Activated T-cell treated with anti-CD3 and anti-CD28 coated beads for 1 hour (primary cell): ENCODE measurements at regions not wholly inside any gene's neighbourhood (a gene's known extent, or its start where the extent isn't known, plus 50 kb on each side); places are given as distances from the start of the nearest gene placed in this dataset.
A peak's percentile ranks its signal among the peaks of the same experiment; 100 is the strongest.
"Not testable (repeated sequence)": the region's sequence is repeated elsewhere in the genome, so short reads cannot be mapped to it uniquely, and the experiment has no call there.

Experiments used
- DNase-seq: peaks from one replicate; pipeline ENCODE4 v3.0.0-alpha.2; 2020; ENCODE audit warnings: low read depth

DNA sequence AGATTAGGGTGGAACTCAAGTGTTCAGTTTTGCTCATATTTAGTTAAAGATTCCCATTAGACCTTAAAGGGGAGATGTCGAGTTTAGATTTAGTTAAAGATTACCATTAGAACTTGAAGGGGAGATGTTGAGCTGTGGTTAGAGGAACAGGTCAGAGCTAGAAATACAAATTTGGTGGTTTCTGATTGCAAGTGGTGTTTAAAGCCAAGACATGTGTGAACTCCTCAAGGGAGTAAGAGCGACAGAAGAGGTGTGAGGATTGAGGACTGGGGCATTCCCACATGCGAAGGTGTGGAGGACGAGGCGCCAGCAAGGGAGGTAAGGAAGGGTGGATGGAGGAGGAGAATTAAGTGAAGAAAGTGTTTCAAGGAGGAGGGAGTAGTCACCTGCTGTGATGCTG lies 168.6 kb downstream of the IER5 start:
- DNase-seq, result no peak

DNA sequence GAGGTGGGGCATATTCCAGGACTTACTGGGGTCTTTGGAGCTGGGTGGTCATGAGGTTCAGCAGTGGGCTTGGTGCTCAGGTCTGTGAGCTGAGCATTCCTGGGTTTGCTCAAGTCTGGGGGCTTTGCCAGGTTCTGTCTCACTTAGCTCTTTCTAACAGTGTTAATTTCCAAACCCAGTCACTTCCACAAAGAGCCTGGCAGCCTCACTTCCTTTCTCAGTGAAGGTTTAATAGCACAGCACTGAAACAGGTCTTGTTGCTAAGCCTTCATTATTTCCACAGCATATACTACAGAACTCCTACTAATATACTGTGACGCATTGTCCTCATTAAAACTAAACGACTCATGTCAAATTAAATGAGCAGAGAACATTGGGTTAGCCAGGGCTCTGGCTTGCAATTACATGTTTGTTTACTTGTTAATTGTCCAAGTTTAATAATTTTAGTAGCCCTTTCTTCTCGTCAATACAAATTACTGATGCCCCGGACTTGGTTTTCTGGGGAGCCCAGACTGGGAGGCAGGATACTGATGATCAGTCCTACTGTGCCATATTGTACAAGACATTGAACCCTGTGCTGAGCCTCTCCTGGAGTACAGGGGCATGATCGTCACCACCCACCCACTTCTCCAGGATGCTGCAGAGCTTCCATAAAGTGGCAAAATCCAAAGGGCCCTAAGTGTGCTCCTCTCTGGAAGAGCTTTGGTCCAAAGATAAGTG lies 170.7 kb downstream of the IER5 start:
- DNase-seq, result no peak

DNA sequence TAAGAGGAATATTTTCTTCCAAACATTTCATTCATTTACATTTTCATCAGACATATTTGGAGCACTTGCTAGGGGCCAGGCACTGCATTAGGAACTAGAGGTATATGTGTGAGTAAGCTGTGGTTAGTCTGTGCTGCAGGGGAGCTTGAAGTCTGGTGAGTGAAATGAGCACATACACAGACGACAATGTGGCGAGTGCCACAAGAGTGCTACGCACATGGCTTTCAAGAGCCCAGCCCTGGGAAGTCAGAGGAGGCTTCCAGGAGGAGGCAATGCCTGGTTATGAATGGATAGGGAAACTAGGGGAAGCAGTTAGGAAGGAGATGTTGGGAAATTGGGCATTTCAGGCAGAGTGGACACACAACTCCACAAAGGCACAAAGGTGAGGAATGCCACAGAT lies 171.8 kb downstream of the IER5 start:
- DNase-seq, result no peak

DNA sequence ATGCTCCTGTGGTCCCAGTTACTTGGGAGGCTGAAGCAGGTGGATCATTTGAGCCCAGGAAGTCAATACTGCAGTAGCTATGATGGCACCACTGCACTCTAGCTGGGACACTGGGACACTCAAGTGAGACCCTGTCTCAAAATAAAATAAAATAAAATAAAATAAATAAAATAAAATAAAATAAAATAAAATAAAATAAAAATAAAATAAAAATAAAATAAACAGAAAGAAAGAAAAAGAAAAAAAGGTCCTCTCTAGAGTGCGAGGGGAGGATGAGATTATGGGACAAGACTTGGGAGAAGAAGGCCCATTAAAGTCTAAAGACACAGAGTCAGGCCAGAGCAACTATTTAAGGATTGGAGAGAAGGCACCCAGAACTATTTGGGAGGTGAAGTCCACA lies 172.5 kb downstream of the IER5 start:
- no peak for DNase-seq

DNA sequence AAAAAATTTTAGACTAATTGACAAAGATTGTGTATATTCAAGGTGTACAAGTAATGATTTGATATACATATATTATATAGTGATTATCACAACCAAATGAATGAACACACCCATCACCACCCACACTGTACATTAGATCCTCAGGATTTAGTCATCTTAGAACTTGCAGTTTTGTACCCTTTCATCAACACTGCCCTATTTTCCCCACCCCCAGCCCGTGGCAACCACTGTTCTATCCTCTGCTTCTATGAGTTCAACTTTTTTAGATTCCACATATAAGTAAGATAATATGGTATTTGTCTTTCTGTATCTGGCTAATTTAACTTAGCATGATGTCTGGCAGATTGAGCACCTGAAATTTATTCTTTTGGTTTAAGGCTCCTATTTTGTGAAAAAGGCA lies 173.6 kb downstream of the IER5 start:
- DNase-seq, result no peak

DNA sequence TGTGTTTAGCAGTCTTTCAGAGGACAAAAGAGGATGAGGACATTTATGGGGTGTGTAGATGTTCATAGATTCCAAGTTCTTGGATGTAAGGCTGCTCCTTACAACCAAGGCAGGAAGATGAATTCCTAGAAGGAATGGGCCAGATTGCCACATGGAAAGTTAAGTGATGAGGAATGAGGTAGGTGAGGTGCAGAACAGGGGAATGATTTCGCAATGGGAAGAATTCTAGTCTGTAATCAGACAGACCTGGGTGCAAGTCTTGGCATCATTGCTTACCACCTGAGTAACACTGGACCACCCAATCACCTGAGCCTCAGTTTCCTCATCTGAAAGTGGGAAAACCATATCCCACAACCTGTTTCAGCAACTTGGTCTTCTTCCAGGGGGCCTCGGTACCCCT lies 174.9 kb downstream of the IER5 start:
- DNase-seq, result no peak

DNA sequence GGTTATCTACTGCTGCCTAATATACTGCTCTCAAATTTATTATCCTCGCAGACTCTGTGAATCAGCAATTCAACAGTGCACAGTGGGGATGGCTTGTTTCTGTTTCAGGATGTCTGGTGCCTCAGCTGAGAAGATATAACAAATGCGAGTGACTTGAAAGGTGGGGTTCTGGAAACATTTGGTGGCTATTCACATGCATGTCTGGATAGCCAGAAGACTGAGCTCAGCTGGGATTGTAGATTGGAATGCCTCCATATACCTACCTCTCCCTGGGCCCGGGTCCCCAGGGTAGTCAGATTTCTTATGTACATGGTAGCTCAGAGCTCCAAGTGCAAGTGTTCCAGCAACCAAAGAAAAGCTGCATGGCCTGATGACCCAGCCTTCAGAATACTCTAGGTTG lies 176.3 kb downstream of the IER5 start:
- no peak for DNase-seq

DNA sequence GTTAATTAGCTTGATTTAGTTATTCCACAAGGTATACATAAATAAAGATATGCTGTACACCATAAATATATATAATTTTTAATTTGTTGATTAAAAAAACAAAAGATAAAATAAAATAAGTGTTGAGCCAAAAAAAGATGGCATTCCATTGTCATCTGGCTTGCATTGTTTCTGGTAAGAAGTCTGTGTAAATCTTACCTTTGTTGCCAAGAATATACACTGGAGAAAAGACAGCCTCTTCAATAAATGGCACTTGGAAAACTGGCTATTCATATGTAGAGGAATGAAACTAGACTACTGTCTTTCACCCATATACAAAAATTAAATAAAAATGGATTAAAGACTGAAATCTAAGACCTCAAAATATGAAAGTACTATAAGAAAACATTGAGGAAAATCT lies 196.5 kb downstream of the IER5 start:
- no peak for DNase-seq

DNA sequence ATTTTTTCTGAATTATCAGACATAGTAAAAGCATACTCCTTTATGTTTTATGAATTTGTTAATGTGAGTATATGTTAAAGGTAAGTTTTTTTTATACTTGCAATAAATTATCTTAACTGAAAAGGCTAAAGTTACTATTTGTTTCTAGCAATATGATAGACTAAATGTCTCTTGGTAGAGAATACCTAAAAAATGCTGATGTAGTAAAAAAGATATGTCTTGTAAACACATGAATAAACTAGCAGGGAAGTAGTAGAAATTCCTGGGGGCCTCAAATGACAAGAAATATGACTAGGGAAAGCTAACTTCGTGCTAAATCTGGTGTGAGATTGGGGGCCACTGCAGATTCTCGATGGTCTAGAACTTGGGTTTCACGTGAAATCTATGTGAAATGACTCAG lies 188.1 kb upstream of the CACNA1E start:
- DNase-seq, result no peak

DNA sequence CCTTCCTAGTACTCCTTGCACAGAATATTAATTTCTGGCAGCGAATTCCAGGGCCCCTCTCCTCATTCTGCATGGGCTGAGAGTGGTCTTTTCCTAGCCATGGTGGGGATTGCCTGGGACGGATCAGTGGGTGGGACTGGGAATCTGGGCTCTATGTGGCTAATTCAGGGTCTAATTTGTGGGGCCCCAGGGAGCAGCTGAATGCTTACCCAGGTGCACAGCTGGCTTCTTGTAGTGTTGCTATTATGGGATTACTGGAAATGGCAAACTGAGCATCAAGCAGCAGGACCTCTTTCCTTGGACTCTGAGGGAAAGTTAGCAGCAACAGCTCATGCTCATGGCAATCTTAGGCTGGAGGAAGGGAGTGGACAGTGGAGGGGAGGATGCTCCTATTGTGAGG lies 187.1 kb upstream of the CACNA1E start:
- no peak for DNase-seq

DNA sequence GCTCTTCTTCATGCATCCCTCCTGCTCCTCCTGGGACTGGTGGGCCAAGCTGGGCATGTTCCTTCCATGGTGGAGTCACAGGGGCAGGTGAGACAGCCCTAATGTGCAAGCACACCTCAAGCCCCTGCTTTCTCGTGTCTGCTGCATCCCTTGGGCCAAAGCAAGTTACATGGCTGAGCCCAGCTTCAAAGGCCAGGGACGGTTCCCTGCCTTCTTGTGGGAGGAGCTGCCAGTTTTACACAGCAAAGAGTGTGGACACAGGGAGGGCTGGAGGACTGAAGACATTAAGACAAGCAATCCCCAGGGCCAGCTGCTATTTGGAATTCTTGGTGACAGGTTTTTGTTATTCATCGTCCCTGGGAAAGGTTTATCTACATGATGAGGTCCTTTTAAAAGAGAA lies 175.2 kb upstream of the CACNA1E start:
- DNase-seq, result no peak

DNA sequence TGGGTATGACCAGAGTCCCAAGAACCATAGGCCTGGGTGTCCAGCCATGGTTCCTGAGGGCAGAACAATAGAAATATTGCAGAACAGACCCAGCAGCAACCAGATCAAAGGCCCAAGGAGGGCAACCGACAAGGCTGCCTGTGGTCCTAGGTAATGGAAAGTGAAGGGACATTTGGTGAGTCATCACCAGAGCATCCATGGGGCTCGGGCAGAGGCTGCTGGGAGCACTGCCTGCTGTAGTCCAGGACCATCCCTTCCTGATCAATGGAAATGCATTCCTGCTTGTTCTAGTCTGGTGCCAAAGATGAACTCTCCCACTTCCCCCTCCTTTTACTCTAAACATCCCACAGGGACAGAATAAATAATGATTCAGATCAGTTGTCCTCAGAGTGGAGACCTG lies 172.8 kb upstream of the CACNA1E start:
- DNase-seq, result no peak

DNA sequence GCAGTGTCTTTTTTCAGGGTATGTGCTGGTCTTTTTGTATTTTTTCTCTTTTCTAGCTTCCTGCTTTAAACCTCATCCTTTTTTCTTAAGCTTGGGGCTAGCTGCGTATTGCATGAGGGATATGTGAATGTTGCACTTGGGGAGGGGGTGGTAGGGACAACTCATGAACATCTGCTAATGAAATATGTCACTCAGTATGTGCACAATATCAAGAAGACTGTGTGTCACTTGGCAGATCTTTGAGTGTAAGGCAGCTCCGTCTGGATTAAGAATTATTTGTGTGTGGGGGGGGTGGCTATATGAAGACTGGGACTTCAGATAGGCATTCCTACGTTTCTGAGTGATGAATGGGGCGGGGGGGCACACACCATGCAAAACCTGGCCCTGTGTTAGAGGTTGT lies 170.4 kb upstream of the CACNA1E start:
- DNase-seq, result no peak

DNA sequence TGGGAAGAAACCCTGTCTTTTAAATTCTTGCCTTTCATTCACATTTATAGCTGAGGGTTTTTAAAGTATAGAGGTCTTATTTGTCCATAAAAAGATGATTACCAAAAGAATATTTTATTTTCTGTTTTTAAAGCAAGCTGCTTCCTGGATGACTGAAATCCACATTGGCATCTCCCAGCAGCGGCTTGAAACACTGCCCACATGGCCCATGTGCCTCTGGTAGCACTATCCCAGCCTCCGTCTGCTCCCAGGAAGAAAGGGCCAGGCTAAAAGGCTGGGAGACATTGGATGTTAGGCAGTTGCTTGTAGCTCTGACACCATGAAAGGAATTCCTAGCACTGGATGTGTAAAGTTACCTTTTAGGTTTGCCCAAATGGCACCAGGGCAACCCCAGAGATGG lies 169.9 kb upstream of the CACNA1E start:
- DNase-seq, result no peak

DNA sequence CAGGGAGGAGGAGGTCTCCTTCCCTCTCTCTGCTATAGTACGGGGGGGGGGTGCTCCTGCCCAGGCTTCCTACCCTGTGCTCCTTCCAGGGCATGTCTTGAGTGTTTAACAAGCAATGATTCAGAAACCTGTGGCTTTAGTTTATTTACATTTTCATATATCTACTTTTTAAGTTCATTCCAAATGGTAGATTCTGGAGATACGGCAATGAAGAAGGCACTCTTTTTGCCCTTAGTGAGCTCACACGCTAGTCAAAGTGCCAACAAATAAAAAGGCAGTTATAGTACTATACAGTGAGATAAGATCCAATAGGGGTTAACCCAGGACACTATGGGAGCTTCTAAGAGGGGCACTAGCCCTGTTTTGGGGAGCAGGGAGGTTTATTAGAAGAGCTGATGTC lies 169.3 kb upstream of the CACNA1E start:
- DNase-seq, result no peak

DNA sequence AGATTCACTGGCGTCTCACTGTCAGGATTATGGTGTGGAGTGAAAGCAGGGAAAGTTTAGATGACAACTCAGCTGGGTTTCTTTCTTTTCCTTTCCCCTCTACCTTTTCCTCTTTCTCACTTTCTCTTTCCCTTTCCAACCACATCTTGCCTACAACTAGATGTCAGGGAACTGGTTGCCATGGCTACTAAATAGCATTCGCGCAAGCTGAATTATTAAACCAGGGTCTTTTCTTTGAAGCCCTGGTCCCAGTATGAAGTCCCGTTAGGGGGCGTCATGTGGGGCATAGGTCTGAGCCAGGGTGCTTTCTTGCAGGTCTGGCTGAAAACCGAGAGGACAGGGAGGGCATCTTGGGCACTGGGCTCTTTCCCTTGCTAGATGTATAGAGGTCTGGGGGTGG lies 168.4 kb upstream of the CACNA1E start:
- DNase-seq, result no peak

DNA sequence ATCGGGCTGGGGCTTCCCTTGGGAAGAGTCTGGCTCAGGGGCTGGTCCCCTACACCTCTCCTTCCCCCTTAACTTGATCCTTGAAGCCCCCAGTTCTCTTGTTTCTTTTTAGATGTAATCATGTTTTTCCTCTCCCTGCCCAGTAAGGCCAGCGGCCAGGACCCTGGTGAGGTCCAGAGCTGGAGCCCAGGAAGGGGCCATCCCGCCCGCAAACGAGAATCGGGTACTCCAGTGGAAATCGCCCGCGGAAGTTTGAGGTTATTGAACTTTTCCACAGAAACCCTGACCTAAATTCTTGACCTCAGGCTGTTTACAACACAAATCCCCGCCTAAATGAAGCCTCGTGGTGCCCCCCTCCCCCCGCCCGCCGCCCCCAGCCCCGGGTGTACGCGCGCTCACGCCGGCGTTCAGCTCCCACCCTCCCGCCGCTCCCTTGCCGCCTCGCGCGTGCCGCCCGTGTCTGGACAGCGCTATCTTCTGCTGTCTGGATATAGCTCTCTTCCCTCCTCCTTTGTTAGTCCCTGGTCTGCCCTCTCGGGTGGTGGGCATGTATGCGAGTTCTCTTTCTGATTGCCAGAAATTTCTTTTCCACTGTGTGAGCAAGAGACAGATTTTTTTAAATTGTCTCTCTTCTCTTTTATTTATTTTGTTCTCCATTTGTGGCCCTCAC lies 165.9 kb upstream of the CACNA1E start:
- no peak for DNase-seq

DNA sequence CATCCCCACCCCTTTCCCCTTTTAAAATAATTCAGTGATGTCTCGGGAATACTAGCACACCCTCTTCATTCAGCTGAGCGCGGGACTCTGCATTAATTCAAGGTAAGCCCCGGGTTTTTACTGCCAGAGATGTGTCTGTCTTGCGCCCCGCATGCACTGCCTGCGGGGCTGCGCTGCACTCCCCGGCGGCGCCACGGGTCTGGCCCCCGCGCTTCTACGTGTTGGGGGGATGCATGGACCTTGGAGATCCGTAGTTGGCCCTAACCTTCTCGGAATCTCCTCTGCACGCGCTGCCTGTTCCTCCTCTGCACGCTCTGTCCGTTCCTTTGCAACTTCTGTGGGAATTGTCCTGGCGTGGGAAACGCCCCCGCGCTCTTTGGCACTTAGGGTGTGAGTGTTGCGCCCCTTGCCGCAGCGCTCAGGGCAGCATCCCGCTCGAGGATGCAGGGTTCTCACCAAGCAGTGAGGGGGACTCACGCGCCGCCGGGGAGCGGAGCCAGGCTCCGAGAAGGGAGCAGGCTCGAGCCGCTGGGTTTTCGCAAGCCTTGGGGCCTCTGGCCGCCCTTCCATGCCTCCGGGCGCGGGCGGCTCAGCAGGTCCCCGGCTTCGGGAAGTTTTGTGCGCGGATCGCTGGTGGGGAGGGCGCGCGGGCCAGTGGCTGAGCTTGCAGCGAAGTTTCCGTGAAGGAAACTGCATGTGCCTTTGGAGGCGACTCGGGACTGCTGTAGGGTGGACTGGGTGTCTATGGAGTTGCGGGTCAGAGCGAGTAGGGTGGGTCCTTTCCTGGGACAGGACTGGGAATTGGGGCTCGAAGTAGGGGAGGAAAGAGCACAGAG lies 165.1 kb upstream of the CACNA1E start:
- no peak for DNase-seq

DNA sequence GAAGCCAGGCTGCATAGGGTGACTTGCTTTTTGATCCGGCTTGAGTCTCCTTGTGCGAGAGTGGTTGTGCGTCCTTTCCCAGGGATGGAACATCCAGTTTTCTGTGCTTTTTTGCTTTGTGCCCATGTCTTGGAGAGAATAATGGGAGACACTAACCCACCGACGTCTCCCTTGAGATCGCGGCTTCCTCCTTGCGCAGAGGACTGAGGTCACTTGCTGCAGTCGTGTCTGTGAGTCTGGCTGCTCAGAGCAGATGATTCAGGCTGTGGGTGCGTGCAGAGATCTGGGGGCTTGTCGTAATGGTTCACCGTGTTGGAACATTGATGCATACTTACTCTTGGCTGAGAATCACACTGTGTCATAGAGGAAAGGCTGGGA lies 164.5 kb upstream of the CACNA1E start:
- no peak for DNase-seq

DNA sequence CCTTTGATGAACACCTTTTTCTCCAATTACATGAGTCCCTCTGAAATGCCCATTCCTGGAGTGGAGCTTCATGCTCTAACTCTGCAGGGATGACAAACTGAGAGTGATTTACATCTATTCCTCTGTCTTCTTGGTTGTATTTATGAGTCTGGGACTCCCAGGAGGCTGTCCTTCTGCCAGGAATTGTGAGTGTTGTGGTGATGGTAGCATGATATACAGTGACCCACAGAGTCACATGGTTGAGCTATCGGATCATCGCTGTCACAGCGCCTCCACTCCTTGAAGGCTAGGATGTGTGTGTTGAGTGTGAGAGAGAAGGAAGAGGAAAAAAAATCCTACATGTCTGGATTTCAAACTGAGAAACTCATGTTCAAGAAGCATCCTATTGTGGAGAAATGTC lies 163.4 kb upstream of the CACNA1E start:
- DNase-seq, result no peak

DNA sequence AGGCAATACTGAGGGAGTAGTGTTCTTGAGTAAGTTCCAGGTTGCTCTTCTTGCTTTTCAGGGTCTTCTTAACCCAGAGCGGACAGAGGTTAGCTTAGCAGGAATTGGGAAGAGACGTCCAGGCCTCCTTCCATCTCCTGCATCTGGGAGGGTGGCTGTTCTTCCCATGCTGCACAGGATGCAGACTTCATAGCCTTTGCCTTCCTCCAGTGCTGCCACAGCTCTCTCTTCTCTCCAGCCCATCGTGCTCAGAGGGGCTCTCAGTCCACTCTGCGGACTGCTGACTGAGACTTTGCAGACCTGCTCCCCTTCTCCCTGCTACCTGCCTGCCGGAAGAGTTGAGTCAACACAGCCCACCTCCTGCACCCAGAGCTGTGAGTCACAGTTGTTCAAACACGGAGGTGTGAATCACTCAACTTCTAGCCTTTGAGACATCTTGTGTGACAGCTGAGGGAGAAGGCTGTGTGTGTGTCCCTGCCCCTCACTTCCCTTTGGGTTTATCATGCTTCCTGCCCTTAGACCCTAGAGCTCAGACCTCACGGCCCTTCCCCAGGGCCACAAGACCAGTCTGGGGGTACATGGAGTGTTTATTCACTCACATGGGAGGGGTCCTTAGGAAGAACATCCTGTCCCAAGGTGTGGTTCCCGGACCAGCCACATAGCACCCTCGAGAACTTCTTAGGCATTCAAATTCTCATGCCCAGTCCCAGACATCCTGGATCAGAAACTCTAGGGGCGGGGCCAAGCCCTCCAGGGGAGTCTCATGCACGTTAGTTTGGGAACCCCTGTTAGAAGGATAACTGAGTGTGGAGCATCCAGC lies 158.3 kb upstream of the CACNA1E start:
- DNase-seq, result peak; percentile 21

DNA sequence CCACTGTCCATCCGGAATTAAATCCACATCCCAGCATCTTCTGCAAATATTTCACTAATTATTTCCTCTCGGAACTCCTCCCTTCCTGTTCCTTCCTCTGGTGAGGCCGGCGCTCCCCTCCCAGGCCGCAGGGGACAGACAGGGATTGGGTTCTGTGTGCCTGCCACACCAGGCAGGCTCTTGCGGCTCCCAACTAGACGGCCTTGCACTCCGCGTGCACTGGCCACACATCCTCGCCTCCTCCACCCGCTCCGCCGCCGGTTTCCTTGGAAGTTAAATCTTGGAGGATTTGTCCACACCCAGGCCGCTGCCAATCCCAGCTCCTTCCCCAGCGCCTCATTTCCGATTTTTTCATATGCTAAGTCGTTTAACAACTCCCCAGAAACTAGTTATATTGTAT lies 157.6 kb upstream of the CACNA1E start:
- DNase-seq, result not testable (repeated sequence)
